HCT116 (cell line): ENCODE measurements at regions not wholly inside any gene's neighbourhood (a gene's known extent, or its start where the extent isn't known, plus 50 kb on each side); places are given as distances from the start of the nearest gene placed in this dataset.

Experiments used
- ATAC-seq: fragments of 200-7000 bp; cut with Tn5 transposase; 2 replicates; pipeline ENCODE4 v1.9.1; 2020; ENCODE audit warnings: mild to moderate bottlenecking, moderate library complexity
- BruUV-seq: library from RNA; stranded (reverse); fragments of 400-500 nt; replicated peaks from 2 replicates; lab custom pipeline; 2021; lab: Mats Ljungman, UMichigan
- CTCF ChIA-PET: fragments of 300-600 bp; sonication (Branson Sonifier 250); formaldehyde crosslinking; loops from one replicate; lab custom pipeline; 2021; ENCODE audit warnings: antibody characterized with exemption; lab: Charles Lee
- POLR2A ChIA-PET: fragments of 300-600, 350-600 bp; sonication (Branson Sonifier 250); formaldehyde crosslinking; loops from one replicate; lab custom pipeline; 2021; ENCODE audit warnings: antibody characterized with exemption; lab: Charles Lee
- RAD21 ChIA-PET, 2 experiments: fragments of 300-600 bp; sonication (Branson Sonifier 250); formaldehyde crosslinking; loops; one replicate each; lab custom pipeline; 2023; ENCODE audit warnings: low total read pairs in 2 of 2; ENCODE audit not compliant: uncharacterized antibody in 2 of 2, unreplicated experiment in 2 of 2, low non-redundant PET in 1 of 2; lab: Charles Lee
- DNase-seq: peaks from one replicate; pipeline ENCODE4 v3.0.0-alpha.2; 2010; ENCODE audit warnings: low read depth, low spot score
- H2AFZ ChIP-seq: fragments of 200-600 bp; shearing (Covaris generic), sonication (generic); 2 replicates; pipeline ENCODE4 v1.6.1; 2017; ENCODE audit warnings: low read depth, mixed run types, mixed read lengths, antibody characterized with exemption, low read length; ENCODE audit not compliant: poor library complexity, severe bottlenecking
- H3K27ac ChIP-seq: 2 replicates; pipeline ENCODE4 v1.5.1; 2012; ENCODE audit warnings: low read depth, low read length
- H3K27me3 ChIP-seq: fragments of 200-600 bp; sonication (generic); 2 replicates; pipeline ENCODE4 v1.6.1; 2016; ENCODE audit warnings: mixed run types, low read length, mixed read lengths; ENCODE audit not compliant: insufficient read depth
- H3K36me3 ChIP-seq, 2 experiments: fragments of 200-500 bp in 1 of 2; fragments of 200-600 bp in 1 of 2; sonication (Bioruptor generic) in 1 of 2; sonication (generic) in 1 of 2; 2 replicates each; pipeline versions ENCODE4 v1.5.1 to v1.6.1; 2014 to 2016; ENCODE audit warnings: low read length in 2 of 2, inconsistent platforms in 1 of 2, mixed read lengths in 1 of 2, mixed run types in 1 of 2; ENCODE audit not compliant: insufficient read depth in 2 of 2, control insufficient read depth in 1 of 2
- H3K4me1 ChIP-seq, 2 experiments: fragments of 200-600 bp in 1 of 2; sonication (generic) in 1 of 2; 2 replicates each; pipeline versions ENCODE4 v1.5.1 to v1.6.1; 2012 to 2017; ENCODE audit warnings: low read length in 2 of 2, inconsistent platforms in 1 of 2, mild to moderate bottlenecking in 1 of 2, mixed read lengths in 1 of 2, mixed run types in 1 of 2, moderate library complexity in 1 of 2; ENCODE audit not compliant: insufficient read depth in 2 of 2, control insufficient read depth in 1 of 2
- H3K4me2 ChIP-seq: fragments of 200-600 bp; sonication (generic); 2 replicates; pipeline ENCODE4 v1.6.1; 2017; ENCODE audit warnings: mixed run types, low read length, mixed read lengths
- H3K4me3 ChIP-seq, 2 experiments: fragments of 200-600 bp in 1 of 2; sonication (generic) in 1 of 2; replicated peaks in 1 of 2; 2 replicates each; pipeline ENCODE4 v1.5.1; 2011 to 2016; ENCODE audit warnings: low read length in 2 of 2, control low read depth in 1 of 2, low read depth in 1 of 2, mild to moderate bottlenecking in 1 of 2, mixed read lengths in 1 of 2, mixed run types in 1 of 2
- H3K79me2 ChIP-seq: fragments of 200-600 bp; sonication (generic); 2 replicates; pipeline ENCODE4 v1.6.1; 2017; ENCODE audit warnings: mild to moderate bottlenecking, mixed run types, low read length, moderate library complexity, mixed read lengths; ENCODE audit not compliant: insufficient read depth
- H3K9ac ChIP-seq: fragments of 200-600 bp; sonication (generic); 2 replicates; pipeline ENCODE4 v1.6.1; 2016; ENCODE audit warnings: low read length, mixed read lengths
- H3K9me2 ChIP-seq: fragments of 200-600 bp; sonication (generic), shearing (Covaris generic); 2 replicates; pipeline ENCODE4 v1.6.1; 2017; ENCODE audit warnings: mixed run types, mild to moderate bottlenecking, moderate library complexity; ENCODE audit not compliant: insufficient read depth
- H3K9me3 ChIP-seq, 2 experiments: fragments of 200-500 bp in 1 of 2; fragments of 200-600 bp in 1 of 2; sonication (Bioruptor generic) in 1 of 2; sonication (generic) in 1 of 2; 2 replicates each; pipeline ENCODE4 v1.6.1; 2014 to 2017; ENCODE audit warnings: low read length in 2 of 2, mixed read lengths in 2 of 2, inconsistent platforms in 1 of 2, low read depth in 1 of 2, mild to moderate bottlenecking in 1 of 2, mixed run types in 1 of 2, moderate library complexity in 1 of 2; ENCODE audit not compliant: control insufficient read depth in 1 of 2, insufficient read depth in 1 of 2
- H4K20me1 ChIP-seq: fragments of 200-600 bp; sonication (generic), shearing (Covaris generic); 2 replicates; pipeline ENCODE4 v1.6.1; 2017; ENCODE audit warnings: mixed run types, mild to moderate bottlenecking, moderate library complexity; ENCODE audit not compliant: insufficient read depth
- CBX3 ChIP-seq: IDR thresholded peaks from 2 replicates; pipeline ENCODE4 v1.6.1; 2012; ENCODE audit warnings: low read depth
- CEBPB ChIP-seq: IDR thresholded peaks from 2 replicates; pipeline ENCODE4 v1.6.1; 2012; ENCODE audit warnings: low read depth
- EGR1 ChIP-seq: IDR thresholded peaks from 2 replicates; pipeline ENCODE4 v1.6.1; 2012; ENCODE audit warnings: low read depth
- EZH2phosphoT487 ChIP-seq: fragments of 200-600 bp; IDR thresholded peaks from 2 replicates; pipeline ENCODE4 v1.6.1; 2018; ENCODE audit warnings: antibody characterized with exemption, borderline replicate concordance
- FOSL1 ChIP-seq: IDR thresholded peaks from 2 replicates; pipeline ENCODE4 v1.6.1; 2012; ENCODE audit warnings: low read depth
- POLR2A ChIP-seq: IDR thresholded peaks from 2 replicates; pipeline ENCODE4 v1.7.0; 2011; ENCODE audit warnings: borderline replicate concordance; ENCODE audit not compliant: insufficient read depth, insufficient read length; ENCODE audit errors: extremely low read depth
- POLR2AphosphoS5 ChIP-seq: IDR thresholded peaks from 2 replicates; pipeline ENCODE4 v1.6.1; 2011; ENCODE audit warnings: mild to moderate bottlenecking, low read depth, low read length, moderate library complexity
- SIN3A ChIP-seq: IDR thresholded peaks from 2 replicates; pipeline ENCODE4 v1.6.1; 2012; ENCODE audit warnings: low read depth
- SP1 ChIP-seq: IDR thresholded peaks from 2 replicates; pipeline ENCODE4 v1.6.1; 2012; ENCODE audit warnings: low read depth
- SRF ChIP-seq: IDR thresholded peaks from 2 replicates; pipeline ENCODE4 v1.6.1; 2012; ENCODE audit warnings: low read depth
- ZFX ChIP-seq: fragments of 450-650 bp; IDR thresholded peaks from 2 replicates; pipeline ENCODE4 v1.6.1; 2017
- ZNF274 ChIP-seq: fragments of 200-500 bp; sonication (Bioruptor generic); IDR thresholded peaks from 2 replicates; pipeline ENCODE4 v1.6.1; 2014; ENCODE audit warnings: mild to moderate bottlenecking, low read depth, low read length, inconsistent platforms
- intact Hi-C: fragments of 100-400 bp; cut with micrococcal nuclease; formaldehyde crosslinking; loops from 2 replicates; pipeline ENCODE4 v1.10.0; 2022
- TF ChIP-seq, protein P1 (sequence below): IDR thresholded peaks from 2 replicates; pipeline ENCODE4 v1.6.1; 2011; ENCODE audit warnings: mild to moderate bottlenecking, low read length, moderate library complexity; ENCODE audit not compliant: insufficient replicate concordance; ENCODE audit errors: extremely low read depth
- TF ChIP-seq, protein P2 (sequence below): IDR thresholded peaks from 2 replicates; pipeline ENCODE4 v1.6.1; 2012

DNA sequence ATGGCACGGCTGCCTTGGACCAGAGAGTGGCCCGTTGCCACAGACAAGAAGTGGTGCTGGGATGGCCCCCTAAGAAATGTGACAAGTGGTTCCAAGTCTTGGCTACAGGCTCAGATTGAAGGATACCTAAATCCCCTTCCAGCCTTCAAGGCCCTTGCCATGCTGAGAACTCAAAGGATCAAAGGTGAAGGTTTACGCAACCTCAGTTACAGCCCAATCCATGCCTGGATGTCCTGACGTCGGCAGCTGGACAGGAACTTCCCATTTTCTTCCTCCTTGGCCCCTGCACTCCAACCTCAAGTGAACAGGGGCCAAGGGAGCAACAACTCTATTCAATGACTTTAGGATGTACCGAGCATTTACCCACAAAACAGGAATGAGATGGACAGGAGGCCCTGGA, 95.4 kb downstream of the DHCR7 start:
- Histone ChIP-seq H3K4me3 (no peak overlapping the region), H3K4me2 (no peak overlapping the region), H3K27me3 (peaks cover 23% of the 10 kb centered on the region; the same call in 1 of the 2 replicates), H3K9ac (no peak overlapping the region), H3K9me2 (no peaks in the 10 kb centered on the region), H3K79me2 (no peaks in the 10 kb centered on the region), H2AFZ (no peak overlapping the region), H3K4me1 (no peaks in the 10 kb centered on the region), H3K9me3 (no peaks in the 10 kb centered on the region), H4K20me1 (no peaks in the 10 kb centered on the region), H3K36me3 (no peaks in the 10 kb centered on the region), H3K27ac (no peak overlapping the region)
- intact Hi-C loops: no loop called here
- POLR2A ChIA-PET: no interaction called here
- ATAC-seq (no peak), DNase-seq (no peak)
- RAD21 ChIA-PET: no interaction called here
- TF ChIP-seq ZNF274: no peak
- no peak for TF ChIP-seq EGR1
- no peak for TF ChIP-seq SP1
- no peak for TF ChIP-seq POLR2AphosphoS5
- no peak for TF ChIP-seq ZFX
- no peak for TF ChIP-seq CBX3
- TF ChIP-seq FOSL1: no peak
- TF ChIP-seq CEBPB: no peak
- TF ChIP-seq SRF: no peak
- TF ChIP-seq, protein P1, sequence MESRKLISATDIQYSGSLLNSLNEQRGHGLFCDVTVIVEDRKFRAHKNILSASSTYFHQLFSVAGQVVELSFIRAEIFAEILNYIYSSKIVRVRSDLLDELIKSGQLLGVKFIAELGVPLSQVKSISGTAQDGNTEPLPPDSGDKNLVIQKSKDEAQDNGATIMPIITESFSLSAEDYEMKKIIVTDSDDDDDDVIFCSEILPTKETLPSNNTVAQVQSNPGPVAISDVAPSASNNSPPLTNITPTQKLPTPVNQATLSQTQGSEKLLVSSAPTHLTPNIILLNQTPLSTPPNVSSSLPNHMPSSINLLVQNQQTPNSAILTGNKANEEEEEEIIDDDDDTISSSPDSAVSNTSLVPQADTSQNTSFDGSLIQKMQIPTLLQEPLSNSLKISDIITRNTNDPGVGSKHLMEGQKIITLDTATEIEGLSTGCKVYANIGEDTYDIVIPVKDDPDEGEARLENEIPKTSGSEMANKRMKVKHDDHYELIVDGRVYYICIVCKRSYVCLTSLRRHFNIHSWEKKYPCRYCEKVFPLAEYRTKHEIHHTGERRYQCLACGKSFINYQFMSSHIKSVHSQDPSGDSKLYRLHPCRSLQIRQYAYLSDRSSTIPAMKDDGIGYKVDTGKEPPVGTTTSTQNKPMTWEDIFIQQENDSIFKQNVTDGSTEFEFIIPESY: no peak
- no peak for TF ChIP-seq EZH2phosphoT487
- no peak for TF ChIP-seq SIN3A
- TF ChIP-seq, protein P2, sequence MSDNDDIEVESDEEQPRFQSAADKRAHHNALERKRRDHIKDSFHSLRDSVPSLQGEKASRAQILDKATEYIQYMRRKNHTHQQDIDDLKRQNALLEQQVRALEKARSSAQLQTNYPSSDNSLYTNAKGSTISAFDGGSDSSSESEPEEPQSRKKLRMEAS: no peak
- TF ChIP-seq POLR2A: no peak
- CTCF ChIA-PET: no interaction called here
- no TSS peak for BruUV-seq
